Left lung (tissue), 4 donors: ENCODE measurements at regions not wholly inside any gene's neighbourhood (a gene's known extent, or its start where the extent isn't known, plus 50 kb on each side); places are given as distances from the start of the nearest gene placed in this dataset.
A peak's percentile ranks its signal among the peaks of the same experiment; 100 is the strongest.

Experiments
- ATAC-seq: fragments of 200-7000 bp; cut with Tn5 transposase; one replicate; pipeline ENCODE4 v1.9.1; 2020; ENCODE audit warnings: moderate library complexity
- DNase-seq, 4 donors: peaks; one replicate each; pipeline ENCODE4 v3.0.0-alpha.2; 2013 to 2020
- H3K27ac ChIP-seq, 2 donors: fragments of 200-600 bp; sonication (generic) in 1 of 2; one replicate each; pipeline versions ENCODE4 v1.5.0 to v1.8.0; 2020 to 2021
- H3K27me3 ChIP-seq, 2 donors: fragments of 200-600 bp; sonication (generic) in 1 of 2; one replicate each; pipeline versions ENCODE4 v1.5.0 to v1.8.0; 2020 to 2021
- H3K36me3 ChIP-seq, 2 donors: fragments of 200-600 bp; sonication (generic) in 1 of 2; one replicate each; pipeline versions ENCODE4 v1.5.0 to v1.8.0; 2020 to 2021
- H3K4me1 ChIP-seq, 2 donors: fragments of 200-600 bp; one replicate each; pipeline ENCODE4 v1.8.0; 2021
- H3K4me3 ChIP-seq, 2 donors: fragments of 200-600 bp; sonication (generic) in 1 of 2; one replicate each; pipeline versions ENCODE4 v1.5.0 to v1.8.0; 2020 to 2021; ENCODE audit warnings: mild to moderate bottlenecking in 1 of 2
- H3K9me3 ChIP-seq, 2 donors: fragments of 200-600 bp; sonication (generic) in 1 of 2; one replicate each; pipeline versions ENCODE4 v1.5.0 to v1.8.0; 2020 to 2021
- CTCF ChIP-seq, 2 donors: fragments of 200-600 bp; sonication (generic) in 1 of 2; IDR thresholded peaks; one replicate each; pipeline versions ENCODE4 v1.5.0 to v1.8.0; 2021; ENCODE audit warnings: antibody characterized with exemption in 2 of 2
- intact Hi-C, 2 donors: fragments of 100-400 bp; cut with DNase I; formaldehyde crosslinking; loops; one replicate each; pipeline versions ENCODE4 v1.11.2 to v1.14.2; 2022
- donor health status: DM: no; HTN: yes; CAD: no.
- donor health status: DM: no; HTN: no; CAD: no.

GRCh38 chr10:37632641-37633040, 224.8 kb downstream of the ZNF248 start:
- no peak for TF ChIP-seq CTCF (IDR thresholded peaks at IDR 0.05)
- Histone ChIP-seq H3K27ac (no peak overlapping the region), H3K9me3 (peaks cover 0 to 48% of the 10 kb centered on the region in 2 donors), H3K4me1 (no peaks in the 10 kb centered on the region), H3K27me3 (no peaks in the 10 kb centered on the region), H3K36me3 (no peaks in the 10 kb centered on the region), H3K4me3 (no peak overlapping the region)
- intact Hi-C loops = no loop called here
- ATAC-seq (no peak), DNase-seq (no peak)

- DNase-seq = no peak
- Histone ChIP-seq H3K4me3 (no peak overlapping the region), H3K36me3 (no peaks in the 10 kb centered on the region), H3K27me3 (no peaks in the 10 kb centered on the region), H3K9me3 (peaks cover 0 to 34% of the 10 kb centered on the region in 2 donors), H3K27ac (no peak overlapping the region), H3K4me1 (no peaks in the 10 kb centered on the region)
- no peak for TF ChIP-seq CTCF (IDR thresholded peaks at IDR 0.05)
- ATAC-seq = no peak
- intact Hi-C loops = no loop called here
These were observed 233.9 kb downstream of the ZNF248 start for GRCh38 chr10:37623506-37623905.

GRCh38 chr10:37619336-37619735, 238.1 kb downstream of the ZNF248 start:
- ATAC-seq (no peak), DNase-seq (no peak)
- no peaks in the 10 kb centered on the region for H3K4me1 ChIP-seq
- no peak overlapping the region for H3K4me3 ChIP-seq
- no peaks in the 10 kb centered on the region for H3K27me3 ChIP-seq
- intact Hi-C loops = no loop called here
- no peak for TF ChIP-seq CTCF (IDR thresholded peaks at IDR 0.05)
- H3K9me3 ChIP-seq = peaks cover 0 to 50% of the 10 kb centered on the region in 2 donors
- no peak overlapping the region for H3K27ac ChIP-seq
- H3K36me3 ChIP-seq = no peaks in the 10 kb centered on the region

GRCh38 chr10:37588299-37588698, 269.1 kb downstream of the ZNF248 start:
- no peak for DNase-seq
- TF ChIP-seq CTCF (IDR thresholded peaks at IDR 0.05) = no peak
- H3K36me3 ChIP-seq = no peaks in the 10 kb centered on the region
- no peak overlapping the region for H3K4me3 ChIP-seq
- H3K9me3 ChIP-seq = peaks cover 0 to 10% of the 10 kb centered on the region in 2 donors
- H3K4me1 ChIP-seq = no peaks in the 10 kb centered on the region
- H3K27me3 ChIP-seq = no peaks in the 10 kb centered on the region
- H3K27ac ChIP-seq = no peak overlapping the region
- ATAC-seq = peak; percentile 59
- intact Hi-C loops = no loop called here

- Histone ChIP-seq H3K4me3 (no peak overlapping the region), H3K27me3 (no peaks in the 10 kb centered on the region), H3K9me3 (peaks cover 0 to 10% of the 10 kb centered on the region in 2 donors), H3K27ac (no peak overlapping the region), H3K36me3 (no peaks in the 10 kb centered on the region), H3K4me1 (no peaks in the 10 kb centered on the region)
- intact Hi-C loops = no loop called here
- no peak for TF ChIP-seq CTCF (IDR thresholded peaks at IDR 0.05)
- no peak for DNase-seq
- ATAC-seq = no peak
These were observed 272.8 kb downstream of the ZNF248 start for GRCh38 chr10:37584643-37585042.
